ENCODE measurements at regions not wholly inside any gene's neighbourhood (a gene's known extent, or its start where the extent isn't known, plus 50 kb on each side); places are given as distances from the start of the nearest gene placed in this dataset.

- TF ChIP-seq CTCF (IDR thresholded peaks at IDR 0.05): no peak
- TF ChIP-seq EZH2phosphoT487 (IDR thresholded peaks at IDR 0.05; ENCODE audit: borderline replicate concordance, low read depth): no peak
- TF ChIP-seq TAF1 (IDR thresholded peaks at IDR 0.05; ENCODE audit: borderline replicate concordance, low read depth, low read length): no peak
- no peak for TF ChIP-seq GABPA (IDR thresholded peaks at IDR 0.05; ENCODE audit: low read depth)
- TF ChIP-seq RFX5 (IDR thresholded peaks at IDR 0.05; ENCODE audit: low read length): no peak
- no peak for TF ChIP-seq JUND (IDR thresholded peaks at IDR 0.05)
- TF ChIP-seq YY1 (IDR thresholded peaks at IDR 0.05; ENCODE audit: low read depth): no peak
- no peak for TF ChIP-seq ZBTB33 (IDR thresholded peaks at IDR 0.05; ENCODE audit: borderline replicate concordance, low read depth)
- TF ChIP-seq RCOR1 (IDR thresholded peaks at IDR 0.05; ENCODE audit: low read length): no peak
- TF ChIP-seq EP300 (IDR thresholded peaks at IDR 0.05; ENCODE audit: borderline replicate concordance in 1 of 2, low read depth in 1 of 2, low read length in 1 of 2): no peak
- TF ChIP-seq SIN3A (IDR thresholded peaks at IDR 0.05; ENCODE audit: borderline replicate concordance, low read depth, low read length): no peak
- TF ChIP-seq FOSL2 (IDR thresholded peaks at IDR 0.05; ENCODE audit: borderline replicate concordance, low read depth): no peak
These were observed 63.9 kb downstream of the RPL27A start for GRCh38 chr11:8746331-8746974.
